Central memory CD8-positive, alpha-beta T cell (primary cell): ENCODE measurements at regions not wholly inside any gene's neighbourhood (a gene's known extent, or its start where the extent isn't known, plus 50 kb on each side); places are given as distances from the start of the nearest gene placed in this dataset.
"Not testable (repeated sequence)": the region's sequence is repeated elsewhere in the genome, so short reads cannot be mapped to it uniquely, and the experiment has no call there.

ENCODE experiments used
- ATAC-seq: fragments of 150-1000 bp; cut with Tn5 transposase; replicated peaks from 2 replicates; pipeline ENCODE4 v1.10.0; 2022; ENCODE audit warnings: mild to moderate bottlenecking, moderate FRiP score, moderate number of reproducible peaks; ENCODE audit not compliant: poor library complexity, severe bottlenecking; ENCODE audit errors: extremely low read depth
- DNase-seq, 2 donors: peaks; one replicate each; pipeline ENCODE4 v3.0.0; 2021; ENCODE audit warnings: low spot score in 2 of 2
- H3K27ac Mint-ChIP-seq: one replicate; pipeline ENCODE4 v1.8.0; 2022; ENCODE audit warnings: low read depth, mild to moderate bottlenecking, moderate library complexity, mixed read lengths
- H3K27me3 Mint-ChIP-seq: one replicate; pipeline ENCODE4 v1.8.0; 2022; ENCODE audit warnings: mixed read lengths
- H3K36me3 Mint-ChIP-seq: one replicate; pipeline ENCODE4 v1.8.0; 2022; ENCODE audit warnings: mild to moderate bottlenecking, moderate library complexity, mixed read lengths; ENCODE audit not compliant: insufficient read depth
- H3K4me1 Mint-ChIP-seq: one replicate; pipeline ENCODE4 v1.8.0; 2022; ENCODE audit warnings: mixed read lengths
- H3K4me3 Mint-ChIP-seq: one replicate; pipeline ENCODE4 v1.8.0; 2022; ENCODE audit warnings: mild to moderate bottlenecking, moderate library complexity, mixed read lengths
- H3K9me3 Mint-ChIP-seq: one replicate; pipeline ENCODE4 v1.8.0; 2022; ENCODE audit warnings: mixed read lengths

DNA sequence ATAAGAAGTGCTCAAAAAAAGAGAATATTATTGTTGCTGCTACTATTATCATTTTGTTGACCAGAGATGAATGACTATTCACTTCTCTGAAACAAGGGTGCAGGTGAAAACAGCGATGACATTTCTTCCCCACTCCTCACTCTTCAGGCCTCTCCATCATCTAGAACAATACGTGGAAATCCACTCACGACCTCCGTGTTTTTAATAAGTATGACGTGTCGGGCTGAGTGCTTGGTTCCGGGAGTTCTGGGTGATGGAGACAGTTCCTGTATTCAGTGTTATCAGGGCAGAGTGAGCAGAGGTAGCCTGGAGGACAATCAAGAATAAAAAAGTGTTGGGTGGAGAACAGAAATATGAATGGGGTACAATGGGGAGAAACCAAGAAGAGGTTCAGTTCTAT, 130.0 kb upstream of the ZNF217 start:
- peaks cover 9% of the 10 kb centered on the region for H3K4me1 Mint-ChIP-seq
- H3K27ac Mint-ChIP-seq, result no peak overlapping the region
- DNase-seq, result no peak
- no peaks in the 10 kb centered on the region for H3K36me3 Mint-ChIP-seq
- no peaks in the 10 kb centered on the region for H3K9me3 Mint-ChIP-seq
- no peaks in the 10 kb centered on the region for H3K27me3 Mint-ChIP-seq
- no peak overlapping the region for H3K4me3 Mint-ChIP-seq
- no peak for ATAC-seq

DNA sequence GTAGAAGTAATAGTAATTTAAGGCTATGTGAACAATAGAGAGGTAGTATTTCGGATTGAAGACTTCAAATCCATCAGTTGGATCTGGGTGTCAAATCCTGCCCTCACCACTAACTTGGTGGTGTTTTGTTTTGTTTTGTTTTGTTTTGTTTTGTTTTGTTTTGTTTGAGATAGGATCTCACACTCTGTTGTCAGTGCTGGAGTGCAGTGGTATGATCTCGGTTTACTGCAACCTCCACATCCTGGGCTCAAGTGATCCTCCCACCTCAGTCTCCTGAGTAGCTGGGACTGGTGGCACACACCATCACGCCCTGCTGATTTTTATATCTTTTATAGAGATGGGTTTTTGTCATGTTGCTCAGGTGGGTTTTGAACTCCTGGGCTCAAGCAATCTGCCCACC, 129.4 kb upstream of the ZNF217 start:
- H3K4me1 Mint-ChIP-seq, result peaks cover 9% of the 10 kb centered on the region
- ATAC-seq (no peak), DNase-seq (no peak)
- H3K9me3 Mint-ChIP-seq, result no peaks in the 10 kb centered on the region
- no peak overlapping the region for H3K4me3 Mint-ChIP-seq
- no peaks in the 10 kb centered on the region for H3K36me3 Mint-ChIP-seq
- H3K27ac Mint-ChIP-seq, result no peak overlapping the region
- H3K27me3 Mint-ChIP-seq, result no peaks in the 10 kb centered on the region

DNA sequence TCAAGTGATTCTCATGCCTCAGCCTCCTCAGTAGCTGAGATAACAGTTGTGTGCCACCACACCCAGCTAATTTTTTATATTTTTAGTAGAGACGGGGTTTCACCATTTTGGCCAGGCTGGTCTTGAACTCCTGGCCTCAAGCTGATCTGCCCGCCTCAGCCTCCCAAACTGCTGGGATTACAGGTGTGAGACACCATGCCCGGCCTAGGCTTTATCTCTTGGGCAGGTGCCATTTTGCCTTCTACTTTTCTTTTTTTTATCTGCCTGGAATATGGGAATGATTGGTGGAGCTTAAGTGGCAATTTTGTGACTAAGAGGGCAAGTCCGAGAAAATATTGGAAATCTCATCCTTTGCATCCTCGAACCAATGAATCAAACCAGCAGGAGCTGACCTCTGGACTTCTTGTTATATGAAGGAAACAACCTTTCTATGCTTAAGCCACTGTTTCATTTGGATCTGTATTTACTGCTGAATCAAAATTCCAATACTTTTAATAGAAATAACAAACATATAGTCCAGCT, 128.9 kb upstream of the ZNF217 start:
- no peaks in the 10 kb centered on the region for H3K9me3 Mint-ChIP-seq
- no peaks in the 10 kb centered on the region for H3K27me3 Mint-ChIP-seq
- peaks cover 9% of the 10 kb centered on the region for H3K4me1 Mint-ChIP-seq
- ATAC-seq (no peak), DNase-seq (no peak)
- no peak overlapping the region for H3K4me3 Mint-ChIP-seq
- no peaks in the 10 kb centered on the region for H3K36me3 Mint-ChIP-seq
- H3K27ac Mint-ChIP-seq, result no peak overlapping the region

DNA sequence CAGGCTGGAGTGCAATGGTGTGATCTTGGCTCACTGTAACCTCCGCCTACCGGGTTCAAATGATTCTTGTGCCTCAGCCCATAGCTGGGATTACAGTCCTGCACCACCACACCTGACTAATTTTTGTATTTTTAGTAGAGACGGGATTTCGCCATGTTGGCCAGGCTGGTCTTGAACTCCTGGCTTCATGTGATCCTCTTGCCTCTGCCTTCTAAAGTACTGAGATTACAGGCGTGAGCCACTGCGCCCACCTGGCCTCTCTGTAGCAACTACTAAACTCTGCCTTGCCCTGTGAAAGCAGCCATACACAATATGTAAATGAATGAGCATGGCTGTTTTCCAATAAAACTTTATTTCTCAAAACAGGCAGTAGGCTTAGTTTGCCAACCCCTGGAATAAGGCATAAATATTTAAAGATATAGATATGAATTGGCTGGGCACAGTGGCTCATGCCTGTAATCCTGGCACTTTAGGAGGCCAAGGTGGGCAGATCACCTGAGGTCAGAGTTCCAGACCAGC, 127.9 kb upstream of the ZNF217 start:
- not testable (repeated sequence) for H3K4me1 Mint-ChIP-seq

DNA sequence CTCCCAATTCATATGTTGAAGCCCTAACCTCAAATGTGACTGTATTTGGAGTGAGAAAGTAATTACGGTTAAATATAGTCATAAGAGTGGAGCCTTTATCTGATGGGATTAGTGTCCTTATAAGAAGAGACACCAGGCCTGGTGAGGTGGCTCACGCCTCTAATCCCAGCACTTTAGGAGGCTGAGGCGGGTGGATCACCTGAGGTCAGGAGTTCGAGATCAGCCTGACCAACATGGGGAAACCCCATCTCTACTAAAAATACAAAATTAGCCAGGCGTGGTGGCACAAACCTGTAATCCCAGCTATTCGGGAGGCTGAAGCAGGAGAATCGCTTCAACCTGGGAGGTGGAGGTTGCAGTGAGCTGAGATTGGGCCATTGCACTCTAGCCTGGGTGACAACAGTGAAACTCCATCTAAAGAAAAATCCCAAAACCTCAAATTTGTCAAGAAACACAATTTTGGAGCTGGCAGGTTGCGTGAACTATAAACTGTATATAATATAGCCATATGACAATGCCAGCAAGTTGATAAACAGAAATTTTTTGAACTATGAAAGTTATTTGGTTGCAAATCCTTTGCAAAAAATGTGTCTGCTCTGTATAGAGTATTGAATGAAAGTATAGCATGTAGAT, 125.6 kb upstream of the ZNF217 start:
- H3K36me3 Mint-ChIP-seq, H3K4me3 Mint-ChIP-seq, DNase-seq, H3K27me3 Mint-ChIP-seq, H3K27ac Mint-ChIP-seq, ATAC-seq, H3K4me1 Mint-ChIP-seq, H3K9me3 Mint-ChIP-seq: not testable (repeated sequence)

More for the DNA sequence above, 127.9 kb upstream of the ZNF217 start:
- not testable (repeated sequence) for H3K9me3 Mint-ChIP-seq, H3K27ac Mint-ChIP-seq, H3K4me3 Mint-ChIP-seq, H3K36me3 Mint-ChIP-seq, H3K27me3 Mint-ChIP-seq, DNase-seq, ATAC-seq

DNA sequence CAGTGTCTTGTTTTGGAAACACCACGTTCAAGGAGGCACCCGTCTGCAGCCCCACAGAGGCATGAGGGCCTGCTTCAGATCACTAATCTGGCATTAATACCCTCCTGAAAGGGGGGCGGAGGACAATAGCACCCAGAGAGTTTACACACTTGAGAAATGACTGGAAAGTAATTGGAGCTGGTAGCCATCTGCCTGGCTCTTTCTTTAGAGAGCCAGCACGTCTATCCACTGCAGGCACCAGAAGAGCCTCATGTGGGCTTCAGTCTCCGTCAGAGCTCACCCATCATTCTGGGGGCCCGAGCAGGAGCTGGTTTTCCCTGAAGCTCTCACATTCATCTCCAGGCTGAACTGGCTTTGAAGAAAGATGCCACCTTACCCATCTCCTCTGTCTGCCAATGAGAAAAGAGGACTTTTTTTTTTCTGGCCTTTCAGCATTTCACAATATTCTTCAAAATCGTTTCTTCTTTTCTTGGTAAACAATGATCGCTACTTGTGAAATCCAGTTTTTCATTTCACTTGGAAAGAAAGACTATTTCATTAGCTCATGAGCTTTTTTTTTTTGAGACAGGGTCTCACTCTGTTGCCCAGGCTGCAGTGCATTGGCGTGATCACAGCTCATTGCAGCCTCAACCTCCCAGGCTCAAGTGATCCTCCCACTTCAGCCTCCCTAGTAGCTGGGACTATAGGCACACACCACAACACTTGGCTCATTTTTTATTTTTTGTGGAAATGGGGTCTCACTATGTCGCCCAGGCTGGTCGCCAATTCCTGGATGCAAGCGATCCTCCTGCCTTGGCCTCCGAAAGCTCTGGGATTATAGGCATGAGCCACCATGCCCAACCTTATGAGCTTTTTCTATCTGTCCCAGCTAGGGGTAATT, 124.7 kb upstream of the ZNF217 start:
- Mint-ChIP-seq H3K27ac (no peak overlapping the region), H3K4me3 (no peak overlapping the region), H3K36me3 (peaks cover 3% of the 10 kb centered on the region), H3K4me1 (peaks cover 9% of the 10 kb centered on the region), H3K27me3 (no peaks in the 10 kb centered on the region), H3K9me3 (no peaks in the 10 kb centered on the region)
- DNase-seq, result no peak
- no peak for ATAC-seq

DNA sequence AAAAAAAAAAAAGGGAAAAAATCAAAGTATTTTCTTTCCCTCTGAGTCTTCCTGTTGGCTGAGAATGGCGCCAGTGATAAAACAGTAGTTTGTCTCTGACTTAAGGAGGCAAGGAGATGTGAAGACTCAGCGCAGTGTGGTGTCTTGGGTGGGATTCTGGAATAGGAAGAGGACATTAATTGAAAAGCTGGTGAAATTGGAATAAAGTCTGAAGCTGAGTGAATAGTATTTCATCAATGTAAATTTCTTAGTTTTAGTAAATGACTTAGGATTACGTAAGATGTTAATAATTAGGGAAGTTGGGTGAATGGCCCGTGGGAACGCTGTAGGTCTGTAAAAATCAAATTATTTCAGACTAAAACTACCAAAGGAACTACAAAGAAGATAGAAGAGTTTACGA, 122.8 kb upstream of the ZNF217 start:
- Mint-ChIP-seq H3K27me3 (no peaks in the 10 kb centered on the region), H3K9me3 (no peaks in the 10 kb centered on the region), H3K27ac (no peak overlapping the region), H3K36me3 (peaks cover 3% of the 10 kb centered on the region), H3K4me3 (no peak overlapping the region), H3K4me1 (peaks cover 5% of the 10 kb centered on the region)
- DNase-seq (no peak), ATAC-seq (no peak)

DNA sequence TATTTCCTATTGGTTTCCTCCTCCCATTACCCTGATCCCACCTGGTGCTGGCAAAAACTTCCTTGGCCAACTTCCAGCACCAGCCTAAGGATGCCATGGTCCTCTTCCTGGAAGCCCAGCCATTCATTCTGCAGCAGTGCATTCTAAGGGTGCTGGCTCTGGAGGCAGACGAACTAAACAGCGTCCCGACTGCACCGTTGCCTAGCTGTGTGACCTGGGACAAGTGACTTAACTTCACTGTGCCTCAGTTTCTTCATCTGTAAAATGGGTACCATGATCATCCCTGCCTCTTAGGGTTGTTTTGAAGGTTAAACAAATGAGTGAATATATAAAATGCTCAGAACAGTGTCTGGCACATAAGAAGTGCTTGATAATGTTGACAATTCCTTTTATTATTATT, 120.9 kb upstream of the ZNF217 start:
- H3K9me3 Mint-ChIP-seq, result no peaks in the 10 kb centered on the region
- H3K36me3 Mint-ChIP-seq, result peaks cover 3% of the 10 kb centered on the region
- H3K27me3 Mint-ChIP-seq, result no peaks in the 10 kb centered on the region
- DNase-seq (no peak), ATAC-seq (no peak)
- no peak overlapping the region for H3K27ac Mint-ChIP-seq
- peaks cover 1% of the 10 kb centered on the region for H3K4me1 Mint-ChIP-seq
- H3K4me3 Mint-ChIP-seq, result no peak overlapping the region

DNA sequence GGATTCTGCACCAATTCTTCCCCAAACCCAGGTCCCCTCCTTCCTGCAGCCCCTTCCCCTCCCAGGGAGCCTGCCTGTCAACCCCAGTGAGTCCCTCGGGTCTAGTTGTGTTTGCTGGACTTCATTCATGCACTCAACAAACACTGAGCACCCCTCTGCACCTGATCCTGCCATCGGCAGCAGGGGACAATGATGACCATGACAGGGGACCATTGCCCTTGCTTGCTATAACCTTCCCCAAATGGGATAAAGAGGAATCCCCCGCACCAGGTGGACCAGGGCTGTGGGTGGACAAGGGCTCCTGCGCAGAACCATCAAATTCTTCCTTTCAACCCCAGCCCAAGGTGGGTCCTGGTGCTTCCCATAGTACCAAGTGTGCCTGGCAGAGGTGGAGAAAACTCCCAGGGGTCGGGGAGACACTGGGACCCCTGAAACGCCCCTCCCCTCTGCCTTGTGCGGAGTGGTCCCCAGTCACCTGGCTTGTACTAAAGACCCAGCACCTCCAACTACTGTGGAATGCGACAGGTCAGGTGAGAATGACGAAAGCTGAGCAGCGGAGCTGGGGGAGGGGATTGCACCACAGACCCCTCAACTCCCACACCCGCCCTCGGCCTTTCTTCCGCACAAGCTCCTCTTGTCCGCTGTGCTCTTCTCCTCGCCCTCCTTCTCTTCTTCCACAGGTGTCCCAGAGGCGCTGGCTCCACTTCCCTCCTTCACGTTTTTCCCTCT, 119.9 kb upstream of the ZNF217 start:
- Mint-ChIP-seq H3K27ac (no peak overlapping the region), H3K9me3 (no peaks in the 10 kb centered on the region), H3K36me3 (peaks cover 3% of the 10 kb centered on the region), H3K27me3 (no peaks in the 10 kb centered on the region), H3K4me1 (peaks cover 12% of the 10 kb centered on the region), H3K4me3 (no peak overlapping the region)
- ATAC-seq, result no peak
- DNase-seq, result no peak

DNA sequence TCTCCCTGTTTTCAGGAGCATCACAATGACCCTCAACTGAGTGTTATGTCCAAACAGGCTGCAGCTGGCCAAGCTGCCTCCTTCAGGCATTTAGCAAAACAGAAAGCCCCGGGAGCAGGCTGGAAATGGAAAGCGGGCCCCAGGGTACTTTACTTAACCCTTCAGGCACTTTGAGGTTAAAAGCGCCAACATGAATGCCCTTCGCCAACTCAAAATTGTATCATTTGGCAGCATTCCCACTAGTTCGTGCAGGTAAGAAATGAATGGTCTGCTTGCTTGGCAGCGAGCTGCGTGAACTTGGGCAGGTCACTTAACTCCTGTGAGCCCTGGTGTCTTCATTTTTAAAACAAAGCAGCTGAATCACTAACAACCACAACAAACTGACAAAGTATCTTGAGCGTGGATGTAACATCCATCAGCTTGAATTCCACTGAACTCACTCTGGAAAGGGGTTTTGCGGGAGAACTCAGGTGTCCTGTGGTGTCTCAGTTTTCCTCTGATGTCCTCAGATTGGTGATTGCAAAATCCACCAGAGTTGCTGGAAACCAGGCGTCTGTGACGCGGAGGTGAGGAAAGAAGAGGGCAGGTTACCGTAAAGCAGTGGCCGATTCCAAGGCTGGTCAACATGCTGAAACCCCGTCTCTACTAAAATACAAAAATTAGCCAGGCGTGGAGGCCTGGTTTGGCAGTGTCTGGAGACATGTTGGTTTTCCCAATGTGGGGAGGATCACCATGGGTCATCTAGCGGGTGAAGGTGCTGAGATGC, 118.8 kb upstream of the ZNF217 start:
- H3K27ac Mint-ChIP-seq, result no peak overlapping the region
- H3K36me3 Mint-ChIP-seq, result peaks cover 3% of the 10 kb centered on the region
- DNase-seq, result no peak
- no peaks in the 10 kb centered on the region for H3K9me3 Mint-ChIP-seq
- no peak overlapping the region for H3K4me3 Mint-ChIP-seq
- H3K4me1 Mint-ChIP-seq, result peaks cover 23% of the 10 kb centered on the region
- no peaks in the 10 kb centered on the region for H3K27me3 Mint-ChIP-seq
- ATAC-seq, result no peak

DNA sequence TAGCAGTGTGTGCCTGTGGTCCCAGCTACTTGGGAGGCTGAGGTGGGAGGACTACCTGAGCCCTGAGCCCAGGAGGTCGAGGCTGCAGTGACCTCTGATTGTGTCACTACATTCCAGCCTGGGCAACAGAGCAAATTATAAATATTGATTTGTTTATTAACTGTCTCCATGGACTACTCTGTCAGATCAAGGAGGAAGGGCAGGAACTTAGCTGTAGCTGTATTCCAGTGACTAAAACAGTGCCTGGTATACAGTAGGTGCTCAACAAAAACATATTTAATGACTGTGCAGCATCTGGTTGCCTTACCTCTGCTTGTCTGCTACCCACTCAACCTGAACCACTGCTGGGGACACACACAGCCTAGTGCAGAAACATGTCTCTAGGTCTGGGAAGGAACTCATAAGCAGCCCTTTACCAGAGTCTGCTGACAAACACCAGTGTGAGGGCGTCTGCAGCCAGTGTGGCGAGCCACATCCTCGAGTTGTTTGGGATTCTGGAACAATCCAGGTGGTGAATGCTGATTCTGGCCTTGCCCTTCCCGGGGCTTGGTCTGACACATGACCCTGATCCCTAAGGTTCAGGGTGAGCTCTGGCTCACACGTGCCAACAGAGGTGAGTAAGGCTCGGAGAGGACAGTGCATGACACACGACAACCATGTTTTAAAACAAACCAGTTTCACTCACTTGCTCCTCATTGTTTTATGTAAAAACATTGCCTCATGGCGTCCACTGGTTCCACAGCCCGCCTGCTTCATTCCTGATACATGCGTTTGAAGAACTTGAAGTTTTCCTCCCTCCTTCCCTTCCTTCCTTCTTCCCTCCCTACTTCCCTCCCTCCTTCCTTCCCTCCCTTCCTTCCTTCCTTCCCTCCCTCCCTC, 117.9 kb upstream of the ZNF217 start:
- Mint-ChIP-seq H3K4me1 (peaks cover 31% of the 10 kb centered on the region), H3K9me3 (no peaks in the 10 kb centered on the region), H3K27me3 (no peaks in the 10 kb centered on the region), H3K27ac (no peak overlapping the region), H3K36me3 (peaks cover 3% of the 10 kb centered on the region), H3K4me3 (no peak overlapping the region)
- DNase-seq, result no peak
- no peak for ATAC-seq
